Tibial artery (tissue), 4 donors: ENCODE measurements at regions not wholly inside any gene's neighbourhood (a gene's known extent, or its start where the extent isn't known, plus 50 kb on each side); places are given as distances from the start of the nearest gene placed in this dataset.
"Not testable (repeated sequence)": the region's sequence is repeated elsewhere in the genome, so short reads cannot be mapped to it uniquely, and the experiment has no call there.

Source experiments
- DNase-seq, 2 donors: peaks; one replicate each; pipeline ENCODE4 v3.0.0-alpha.2; 2019
- H3K27ac ChIP-seq, 2 donors: fragments of 200-600 bp; sonication (generic) in 1 of 2; 1 replicate in 1 of 2; 2 replicates in 1 of 2; pipeline ENCODE4 v1.5.1; 2018 to 2019; ENCODE audit warnings: mild to moderate bottlenecking in 1 of 2
- H3K27me3 ChIP-seq, 2 donors: fragments of 200-600 bp; sonication (generic) in 1 of 2; one replicate each; pipeline versions ENCODE4 v1.5.1 to v1.6.0; 2016 to 2019
- H3K36me3 ChIP-seq, 3 donors: fragments of 200-600 bp; sonication (generic) in 2 of 3; one replicate each; pipeline ENCODE4 v1.5.1; 2016 to 2019; ENCODE audit warnings: mild to moderate bottlenecking in 2 of 3
- H3K4me1 ChIP-seq, 4 donors: fragments of 200-600 bp; sonication (generic) in 2 of 4; 1 replicate in 3 of 4; 2 replicates in 1 of 4; pipeline ENCODE4 v1.5.1; 2016 to 2019
- H3K4me3 ChIP-seq, 2 donors: fragments of 200-600 bp; sonication (generic) in 1 of 2; 1 replicate in 1 of 2; 2 replicates in 1 of 2; pipeline ENCODE4 v1.5.1; 2018 to 2019; ENCODE audit warnings: mild to moderate bottlenecking in 2 of 2
- H3K9me3 ChIP-seq, 3 donors: fragments of 200-600 bp; sonication (generic) in 1 of 3; one replicate each; pipeline ENCODE4 v1.5.1; 2016 to 2019
- intact Hi-C: fragments of 100-400 bp; cut with DNase I; formaldehyde crosslinking; loops from one replicate; pipeline ENCODE4 v1.15.0; 2023; ENCODE audit warnings: low total_unique reads
- TF ChIP-seq, protein P1 (sequence below), 2 experiments: fragments of 200-600 bp in 1 of 2; fragments of 450-650 bp in 1 of 2; IDR thresholded peaks; one replicate each; pipeline ENCODE4 v1.5.1; 2017 to 2019; ENCODE audit warnings: antibody characterized with exemption in 2 of 2, mild to moderate bottlenecking in 1 of 2, moderate library complexity in 1 of 2

DNA sequence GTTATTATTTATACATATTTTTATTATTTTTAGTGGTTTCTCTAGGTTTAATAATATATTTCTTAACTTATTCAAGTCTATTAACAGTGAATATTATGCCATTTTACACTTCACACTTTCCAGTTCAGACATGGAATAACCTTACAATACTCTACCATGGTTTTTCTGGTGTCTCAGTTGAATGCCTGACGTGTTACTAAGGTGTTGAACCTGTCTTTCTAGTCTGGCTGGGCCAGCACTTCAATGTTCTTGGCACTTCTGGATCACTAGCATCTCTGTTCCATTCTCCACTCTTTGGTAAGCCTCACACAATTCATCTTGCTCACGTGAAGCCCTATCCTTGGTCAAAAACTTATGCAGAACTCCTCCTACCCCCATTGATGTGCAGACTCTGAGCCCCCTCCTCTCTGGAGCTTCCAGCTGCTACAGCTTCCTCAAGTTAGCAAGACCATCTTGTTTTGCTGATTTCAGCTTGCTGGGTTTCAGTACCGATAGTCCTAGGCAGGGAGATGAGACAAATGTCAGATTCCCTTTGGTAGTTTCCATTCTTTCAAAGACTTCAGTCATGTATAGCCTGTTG, 243.1 kb downstream of the FBXO4 start:
- Histone ChIP-seq H3K36me3 (no peaks in the 10 kb centered on the region), H3K9me3 (no peaks in the 10 kb centered on the region), H3K27ac (no peak overlapping the region), H3K27me3 (no peaks in the 10 kb centered on the region), H3K4me3 (no peak overlapping the region), H3K4me1 (no peaks in the 10 kb centered on the region)
- no peak for DNase-seq
- TF ChIP-seq, protein P1, sequence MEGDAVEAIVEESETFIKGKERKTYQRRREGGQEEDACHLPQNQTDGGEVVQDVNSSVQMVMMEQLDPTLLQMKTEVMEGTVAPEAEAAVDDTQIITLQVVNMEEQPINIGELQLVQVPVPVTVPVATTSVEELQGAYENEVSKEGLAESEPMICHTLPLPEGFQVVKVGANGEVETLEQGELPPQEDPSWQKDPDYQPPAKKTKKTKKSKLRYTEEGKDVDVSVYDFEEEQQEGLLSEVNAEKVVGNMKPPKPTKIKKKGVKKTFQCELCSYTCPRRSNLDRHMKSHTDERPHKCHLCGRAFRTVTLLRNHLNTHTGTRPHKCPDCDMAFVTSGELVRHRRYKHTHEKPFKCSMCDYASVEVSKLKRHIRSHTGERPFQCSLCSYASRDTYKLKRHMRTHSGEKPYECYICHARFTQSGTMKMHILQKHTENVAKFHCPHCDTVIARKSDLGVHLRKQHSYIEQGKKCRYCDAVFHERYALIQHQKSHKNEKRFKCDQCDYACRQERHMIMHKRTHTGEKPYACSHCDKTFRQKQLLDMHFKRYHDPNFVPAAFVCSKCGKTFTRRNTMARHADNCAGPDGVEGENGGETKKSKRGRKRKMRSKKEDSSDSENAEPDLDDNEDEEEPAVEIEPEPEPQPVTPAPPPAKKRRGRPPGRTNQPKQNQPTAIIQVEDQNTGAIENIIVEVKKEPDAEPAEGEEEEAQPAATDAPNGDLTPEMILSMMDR (IDR thresholded peaks at IDR 0.05): no peak
- intact Hi-C loops: no loop called here

DNA sequence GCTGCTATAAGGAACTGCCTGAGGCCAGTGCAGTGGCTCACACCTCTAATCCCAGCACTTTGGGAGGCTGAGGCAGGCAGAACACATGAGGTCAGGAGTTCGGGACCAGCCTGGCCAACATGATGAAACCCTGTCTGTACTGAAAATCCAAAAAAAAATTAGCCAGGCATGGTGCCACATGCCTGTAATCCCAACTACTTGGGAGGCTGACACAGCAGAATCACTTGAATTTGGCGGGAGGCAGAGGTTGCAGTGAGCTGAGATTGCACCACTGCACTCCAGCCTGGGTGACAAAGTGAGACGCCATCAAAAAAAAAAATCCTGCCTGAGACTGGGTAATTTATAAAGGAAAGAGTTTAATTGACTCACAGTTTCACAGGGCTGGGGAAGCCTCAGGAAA, 247.1 kb upstream of the GHR start:
- H3K27ac ChIP-seq, H3K36me3 ChIP-seq, H3K4me1 ChIP-seq, intact Hi-C loops, H3K27me3 ChIP-seq, H3K9me3 ChIP-seq, H3K4me3 ChIP-seq: not testable (repeated sequence)
- peak in 1 of 2 donors; percentile 23 for DNase-seq

DNA sequence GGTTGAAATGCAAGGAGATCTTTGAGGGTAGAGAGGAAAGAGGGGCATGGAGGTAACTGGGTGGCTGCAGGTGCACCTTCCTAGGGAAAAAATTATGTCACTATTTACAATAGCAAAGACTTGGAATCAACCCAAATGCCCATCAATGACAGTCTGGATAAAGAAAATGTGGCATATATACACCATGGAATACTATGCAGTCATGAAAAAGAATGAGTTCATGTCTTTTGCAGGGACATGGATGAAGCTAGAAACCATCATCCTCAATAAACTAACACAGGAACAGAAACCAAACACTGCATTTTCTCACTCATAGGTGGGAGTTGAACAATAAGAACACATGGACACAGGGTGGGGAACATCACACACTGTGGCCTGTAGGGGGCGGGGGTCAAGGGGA, 243.4 kb upstream of the GHR start:
- H3K27me3 ChIP-seq, H3K4me3 ChIP-seq, H3K27ac ChIP-seq, H3K36me3 ChIP-seq, intact Hi-C loops, DNase-seq, H3K9me3 ChIP-seq: not testable (repeated sequence)
- H3K4me1 ChIP-seq: peaks cover 0 to 11% (median 0%) of the 10 kb centered on the region in 4 donors

DNA sequence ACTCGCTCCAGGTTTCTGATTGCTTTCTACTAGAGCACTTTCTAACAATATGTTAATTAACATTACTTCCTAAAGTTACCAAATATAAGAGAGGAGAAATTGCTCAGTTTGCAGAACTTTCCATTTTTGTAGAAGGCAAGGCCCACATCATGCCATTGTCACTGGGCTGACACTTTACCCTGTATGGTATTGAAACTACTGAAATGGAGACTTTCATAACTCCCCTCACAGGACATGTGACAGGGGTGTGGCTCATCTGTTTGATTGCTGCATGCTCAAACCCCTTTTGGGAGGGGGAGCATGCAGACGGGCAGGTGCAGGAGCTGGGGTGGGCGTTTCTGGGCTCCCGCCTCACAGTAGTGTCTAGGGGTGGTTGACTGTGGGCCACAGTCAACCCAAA, 206.3 kb upstream of the GHR start:
- no peaks in the 10 kb centered on the region for H3K36me3 ChIP-seq
- TF ChIP-seq, protein P1 (IDR thresholded peaks at IDR 0.05): no peak

DNA sequence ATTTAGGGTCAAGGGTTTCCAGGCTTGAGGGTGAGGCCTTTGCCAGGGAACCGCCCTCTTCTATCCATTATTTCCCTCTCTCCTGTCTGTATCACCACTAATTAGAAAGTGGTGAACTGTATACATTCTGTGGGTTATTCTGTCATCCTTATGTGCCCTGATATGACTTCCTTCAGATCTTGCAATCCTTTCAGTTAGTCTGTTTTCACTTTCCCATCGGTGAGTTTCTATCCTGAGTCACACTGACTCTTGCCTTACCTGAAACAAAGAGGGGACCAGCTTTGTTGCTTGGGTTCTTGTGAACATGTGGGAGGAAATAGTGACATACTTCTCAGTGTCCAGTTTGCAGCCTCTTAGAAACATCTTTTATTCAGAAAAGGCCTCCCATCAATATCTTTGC, 205.4 kb upstream of the GHR start:
- no peak for DNase-seq
- intact Hi-C loops: no loop called here
- H3K27ac ChIP-seq: no peak overlapping the region
- H3K4me1 ChIP-seq: no peaks in the 10 kb centered on the region
- H3K4me3 ChIP-seq: no peak overlapping the region
- H3K36me3 ChIP-seq: no peaks in the 10 kb centered on the region
- TF ChIP-seq, protein P1 (IDR thresholded peaks at IDR 0.05): no peak
- H3K9me3 ChIP-seq: no peaks in the 10 kb centered on the region
- no peaks in the 10 kb centered on the region for H3K27me3 ChIP-seq

More for the DNA sequence above, 206.3 kb upstream of the GHR start:
- Histone ChIP-seq H3K27ac (no peak overlapping the region), H3K27me3 (no peaks in the 10 kb centered on the region), H3K4me3 (no peak overlapping the region), H3K9me3 (no peaks in the 10 kb centered on the region), H3K4me1 (no peaks in the 10 kb centered on the region)
- intact Hi-C loops: no loop called here
- no peak for DNase-seq

DNA sequence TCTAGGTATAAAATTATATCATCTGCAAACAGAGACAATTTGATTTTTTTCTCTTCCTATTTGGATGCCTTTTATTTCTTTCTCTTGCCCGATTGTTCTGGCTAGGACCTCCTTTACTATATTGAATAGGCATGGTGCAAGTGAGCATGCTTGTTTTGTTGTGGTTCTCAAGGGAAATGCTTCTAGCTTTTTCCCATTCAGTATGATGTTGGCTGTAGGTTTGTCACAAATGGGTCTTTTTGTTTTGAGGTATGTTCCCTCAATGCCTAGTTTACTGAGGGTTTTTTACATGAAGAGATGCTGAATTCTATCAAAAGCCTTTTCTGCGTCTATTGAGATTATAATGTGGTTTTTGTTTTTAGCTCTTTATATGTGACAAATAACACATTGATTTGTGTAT, 198.2 kb upstream of the GHR start:
- Histone ChIP-seq H3K9me3 (no peaks in the 10 kb centered on the region), H3K27ac (no peak overlapping the region), H3K4me3 (no peak overlapping the region), H3K27me3 (no peaks in the 10 kb centered on the region), H3K4me1 (no peaks in the 10 kb centered on the region), H3K36me3 (no peaks in the 10 kb centered on the region)
- no peak for DNase-seq
- intact Hi-C loops: no loop called here
- TF ChIP-seq, protein P1 (IDR thresholded peaks at IDR 0.05): no peak

DNA sequence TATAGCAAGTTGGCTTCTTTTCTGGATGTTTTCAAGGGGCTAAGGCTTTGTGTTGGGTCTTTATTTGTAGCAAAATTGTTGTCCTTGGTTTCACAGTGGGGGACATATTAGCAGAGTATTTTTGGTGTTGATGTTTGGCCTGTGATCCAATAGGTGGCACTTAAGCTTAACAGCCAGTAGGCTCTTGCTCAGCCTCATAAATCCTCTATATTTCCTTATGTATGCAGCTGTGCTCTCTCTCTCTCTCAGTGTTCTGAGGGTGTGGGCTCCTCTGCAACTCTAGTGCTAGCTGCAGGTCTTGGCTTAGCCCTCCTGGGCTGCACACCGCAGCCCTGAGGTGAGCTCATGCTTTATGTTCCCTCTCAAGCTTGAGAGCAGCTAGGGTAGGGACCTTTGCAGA, 195.0 kb upstream of the GHR start:
- intact Hi-C loops: no loop called here
- Histone ChIP-seq H3K27me3 (no peaks in the 10 kb centered on the region), H3K4me1 (no peaks in the 10 kb centered on the region), H3K4me3 (no peak overlapping the region), H3K36me3 (no peaks in the 10 kb centered on the region), H3K27ac (no peak overlapping the region), H3K9me3 (no peaks in the 10 kb centered on the region)
- no peak for DNase-seq
- TF ChIP-seq, protein P1 (IDR thresholded peaks at IDR 0.05): no peak
